HEK293 (cell line): ENCODE measurements at regions not wholly inside any gene's neighbourhood (a gene's known extent, or its start where the extent isn't known, plus 50 kb on each side); places are given as distances from the start of the nearest gene placed in this dataset.

Experiments used
- CTCF ChIA-PET: fragments of 350-600 bp; formaldehyde crosslinking; extraction: SDS; loops from one replicate; lab custom pipeline; 2021; ENCODE audit warnings: antibody characterized with exemption; lab: Yijun Ruan, JAX
- POLR2A ChIA-PET: fragments of 300-600 bp; formaldehyde crosslinking; extraction: SDS; loops from one replicate; lab custom pipeline; 2020; ENCODE audit warnings: antibody characterized with exemption, inconsistent platforms; lab: Yijun Ruan, JAX
- H3K27ac ChIP-seq: fragments of 200-500 bp; sonication (Bioruptor generic); 2 replicates; pipeline ENCODE4 v1.5.1; 2014; ENCODE audit warnings: low read depth, low read length, control low read depth, inconsistent platforms; ENCODE audit errors: extremely low read depth
- H3K36me3 ChIP-seq, 2 experiments: fragments of 200-500 bp in 1 of 2; sonication (Bioruptor generic) in 1 of 2; 1 replicate in 1 of 2; 2 replicates in 1 of 2; pipeline ENCODE4 v1.5.1; 2014 to 2017; ENCODE audit warnings: inconsistent platforms in 2 of 2, low read length in 2 of 2; ENCODE audit not compliant: control insufficient read depth in 2 of 2, insufficient read depth in 1 of 2
- H3K4me1 ChIP-seq: fragments of 200-500 bp; sonication (Bioruptor generic); 2 replicates; pipeline ENCODE4 v1.5.1; 2014; ENCODE audit warnings: mild to moderate bottlenecking, low read length, inconsistent platforms; ENCODE audit not compliant: control insufficient read depth, insufficient read depth
- H3K4me3 ChIP-seq: 2 replicates; pipeline ENCODE4 v1.5.1; 2011; ENCODE audit warnings: low read depth, mild to moderate bottlenecking, control low read depth, low read length, moderate library complexity
- H3K9me3 ChIP-seq: fragments of 200-500 bp; sonication (Bioruptor generic); 2 replicates; pipeline ENCODE4 v1.5.1; 2014; ENCODE audit warnings: low read depth, low read length, inconsistent platforms; ENCODE audit not compliant: control insufficient read depth, insufficient read depth
- GFI1B ChIP-seq: fragments of 450-650 bp; formaldehyde crosslinking; IDR thresholded peaks from 2 replicates; pipeline ENCODE4 v1.5.1; 2016; ENCODE audit warnings: missing biosample characterization, missing genetic modification characterization
- GLIS1 ChIP-seq: fragments of 450-650 bp; formaldehyde crosslinking; IDR thresholded peaks from 2 replicates; pipeline ENCODE4 v1.5.1; 2016; ENCODE audit warnings: missing biosample characterization, missing genetic modification characterization
- HOXA7 ChIP-seq: sonication (generic); formaldehyde crosslinking; IDR thresholded peaks from 2 replicates; pipeline ENCODE4 v1.8.1; 2022; ENCODE audit warnings: missing genetic modification reagents, borderline replicate concordance
- IKZF3 ChIP-seq: fragments of 450-650 bp; IDR thresholded peaks from 2 replicates; pipeline ENCODE4 v1.5.0; 2018; ENCODE audit warnings: missing biosample characterization, mild to moderate bottlenecking, missing genetic modification characterization, moderate library complexity
- KLF1 ChIP-seq: fragments of 450-650 bp; formaldehyde crosslinking; IDR thresholded peaks from 2 replicates; pipeline ENCODE4 v1.5.1; 2016; ENCODE audit warnings: missing biosample characterization, missing genetic modification characterization
- KLF7 ChIP-seq: fragments of 450-650 bp; formaldehyde crosslinking; IDR thresholded peaks from 2 replicates; pipeline ENCODE4 v1.5.1; 2016; ENCODE audit warnings: missing biosample characterization, missing genetic modification characterization, borderline replicate concordance
- MYNN ChIP-seq: fragments of 450-650 bp; formaldehyde crosslinking; IDR thresholded peaks from 2 replicates; pipeline ENCODE4 v1.5.1; 2016; ENCODE audit warnings: missing biosample characterization, missing genetic modification characterization, borderline replicate concordance
- RBAK ChIP-seq: fragments of 450-650 bp; formaldehyde crosslinking; IDR thresholded peaks from 2 replicates; pipeline ENCODE4 v1.5.1; 2016; ENCODE audit warnings: missing biosample characterization, missing genetic modification characterization
- SP2 ChIP-seq: fragments of 450-650 bp; formaldehyde crosslinking; IDR thresholded peaks from 2 replicates; pipeline ENCODE4 v1.5.1; 2016; ENCODE audit warnings: missing biosample characterization, missing genetic modification characterization
- SP3 ChIP-seq: fragments of 450-650 bp; formaldehyde crosslinking; IDR thresholded peaks from 2 replicates; pipeline ENCODE4 v1.5.1; 2016; ENCODE audit warnings: missing biosample characterization, missing genetic modification characterization
- SP7 ChIP-seq: fragments of 450-650 bp; formaldehyde crosslinking; IDR thresholded peaks from 2 replicates; pipeline ENCODE4 v1.5.1; 2016; ENCODE audit warnings: missing biosample characterization, missing genetic modification characterization
- YY1 ChIP-seq: fragments of 450-650 bp; formaldehyde crosslinking; IDR thresholded peaks from 2 replicates; pipeline ENCODE4 v1.5.1; 2018; ENCODE audit warnings: missing biosample characterization, missing genetic modification characterization
- YY2 ChIP-seq: fragments of 450-650 bp; formaldehyde crosslinking; IDR thresholded peaks from 2 replicates; pipeline ENCODE4 v1.5.1; 2016; ENCODE audit warnings: missing biosample characterization, missing genetic modification characterization
- ZBTB17 ChIP-seq: fragments of 450-650 bp; formaldehyde crosslinking; IDR thresholded peaks from 2 replicates; pipeline ENCODE4 v1.5.1; 2016; ENCODE audit warnings: missing biosample characterization, missing genetic modification characterization
- ZBTB21 ChIP-seq: fragments of 450-650 bp; formaldehyde crosslinking; IDR thresholded peaks from 2 replicates; pipeline ENCODE4 v1.5.1; 2017; ENCODE audit warnings: missing biosample characterization, missing genetic modification characterization
- ZFP41 ChIP-seq: fragments of 450-650 bp; formaldehyde crosslinking; IDR thresholded peaks from 2 replicates; pipeline ENCODE4 v1.5.1; 2016; ENCODE audit warnings: missing biosample characterization, missing genetic modification characterization, borderline replicate concordance
- ZNF121 ChIP-seq: fragments of 450-650 bp; formaldehyde crosslinking; IDR thresholded peaks from 2 replicates; pipeline ENCODE4 v1.5.1; 2016; ENCODE audit warnings: missing biosample characterization, missing genetic modification characterization
- ZNF211 ChIP-seq: fragments of 450-650 bp; formaldehyde crosslinking; IDR thresholded peaks from 2 replicates; pipeline ENCODE4 v1.5.1; 2016; ENCODE audit warnings: low read depth, missing biosample characterization, missing genetic modification characterization
- ZNF223 ChIP-seq: fragments of 450-650 bp; formaldehyde crosslinking; IDR thresholded peaks from 2 replicates; pipeline ENCODE4 v1.5.1; 2016; ENCODE audit warnings: missing biosample characterization, missing genetic modification characterization
- ZNF23 ChIP-seq: fragments of 450-650 bp; formaldehyde crosslinking; IDR thresholded peaks from 2 replicates; pipeline ENCODE4 v1.5.1; 2016; ENCODE audit warnings: missing biosample characterization, missing genetic modification characterization, borderline replicate concordance
- ZNF311 ChIP-seq: fragments of 450-650 bp; formaldehyde crosslinking; IDR thresholded peaks from 2 replicates; pipeline ENCODE4 v1.5.1; 2017; ENCODE audit warnings: missing biosample characterization, missing genetic modification characterization, borderline replicate concordance
- ZNF350 ChIP-seq: fragments of 450-650 bp; formaldehyde crosslinking; IDR thresholded peaks from 2 replicates; pipeline ENCODE4 v1.5.0; 2017; ENCODE audit warnings: missing biosample characterization, mild to moderate bottlenecking, missing genetic modification characterization
- ZNF423 ChIP-seq: fragments of 450-650 bp; formaldehyde crosslinking; IDR thresholded peaks from 2 replicates; pipeline ENCODE4 v1.5.1; 2016; ENCODE audit warnings: missing biosample characterization, missing genetic modification characterization
- ZNF473 ChIP-seq: fragments of 450-650 bp; formaldehyde crosslinking; IDR thresholded peaks from 2 replicates; pipeline ENCODE4 v1.5.1; 2017; ENCODE audit warnings: missing biosample characterization, missing genetic modification characterization
- ZNF585B ChIP-seq: fragments of 450-650 bp; formaldehyde crosslinking; IDR thresholded peaks from 2 replicates; pipeline ENCODE4 v1.5.1; 2016; ENCODE audit warnings: missing biosample characterization, missing genetic modification characterization
- ZNF596 ChIP-seq: fragments of 450-650 bp; IDR thresholded peaks from 2 replicates; pipeline ENCODE4 v1.5.0; 2018; ENCODE audit warnings: missing biosample characterization, mild to moderate bottlenecking, missing genetic modification characterization, moderate library complexity
- ZNF623 ChIP-seq: fragments of 450-650 bp; formaldehyde crosslinking; IDR thresholded peaks from 2 replicates; pipeline ENCODE4 v1.5.1; 2016; ENCODE audit warnings: missing biosample characterization, missing genetic modification characterization
- ZNF629 ChIP-seq: fragments of 450-650 bp; formaldehyde crosslinking; IDR thresholded peaks from 2 replicates; pipeline ENCODE4 v1.5.1; 2017; ENCODE audit warnings: missing biosample characterization, missing genetic modification characterization
- ZNF747 ChIP-seq: fragments of 450-650 bp; formaldehyde crosslinking; IDR thresholded peaks from 2 replicates; pipeline ENCODE4 v1.5.1; 2016; ENCODE audit warnings: missing biosample characterization, missing genetic modification characterization
- ZSCAN30 ChIP-seq: fragments of 450-650 bp; IDR thresholded peaks from 2 replicates; pipeline ENCODE4 v1.5.1; 2018; ENCODE audit warnings: missing biosample characterization, mild to moderate bottlenecking, missing genetic modification characterization, moderate library complexity
- TF ChIP-seq, protein P1 (sequence below): fragments of 450-650 bp; formaldehyde crosslinking; IDR thresholded peaks from 2 replicates; pipeline ENCODE4 v1.5.1; 2016; ENCODE audit warnings: missing biosample characterization, missing genetic modification characterization
- TF ChIP-seq, protein P2 (sequence below): fragments of 450-650 bp; formaldehyde crosslinking; conservative IDR thresholded peaks from 2 replicates; pipeline ENCODE4 v1.5.1; 2016; ENCODE audit warnings: low read depth, missing biosample characterization, missing genetic modification characterization
- TF ChIP-seq, protein P3 (sequence below): fragments of 450-650 bp; formaldehyde crosslinking; IDR thresholded peaks from 2 replicates; pipeline ENCODE4 v1.5.1; 2016; ENCODE audit warnings: missing biosample characterization, missing genetic modification characterization

DNA sequence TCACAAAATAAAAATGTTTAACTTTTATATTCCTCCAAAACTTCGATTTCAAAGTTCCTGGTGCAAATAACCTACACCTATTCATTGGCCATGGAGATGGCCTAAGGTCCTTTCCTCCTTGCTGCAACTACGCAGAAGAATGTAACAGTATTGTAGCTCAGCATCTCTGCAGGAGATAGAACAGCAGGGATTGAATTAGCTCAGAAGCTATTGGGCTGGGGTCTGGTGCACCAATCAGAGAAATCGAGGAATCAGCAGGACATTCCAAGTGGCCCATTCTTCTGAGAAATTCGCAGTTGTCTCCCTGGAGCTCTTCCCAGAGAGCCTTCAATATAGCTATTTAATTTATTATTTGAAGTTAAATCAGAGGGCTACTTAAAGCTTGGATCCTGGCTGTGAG is 560.6 kb downstream of the GATA3 start:
- Histone ChIP-seq H3K36me3 (no peaks in the 10 kb centered on the region), H3K27ac (no peak overlapping the region), H3K4me3 (no peak overlapping the region), H3K9me3 (no peaks in the 10 kb centered on the region), H3K4me1 (no peaks in the 10 kb centered on the region)
- CTCF ChIA-PET: interaction anchor here (0.9 kb wide), 1 partner anchor 10 kb away, joined by 3 read pairs; no protein-coding TSS in a partner anchor
- TF ChIP-seq HOXA7 (CRISPR knock-in tag) (no peak), ZNF311 (tag by site-specific recombination) (no peak), YY1 (tag by site-specific recombination) (no peak), ZNF473 (no peak), ZBTB17 (tag by site-specific recombination) (no peak), ZBTB21 (tag by site-specific recombination) (no peak), SP3 (tag by site-specific recombination) (no peak), SP7 (tag by site-specific recombination) (no peak), ZSCAN30 (tag by site-specific recombination) (no peak), YY2 (tag by site-specific recombination) (no peak), ZNF23 (no peak), ZNF121 (tag by site-specific recombination) (no peak), KLF1 (tag by site-specific recombination) (no peak), SP2 (tag by site-specific recombination) (no peak), GLIS1 (tag by site-specific recombination) (no peak)
- TF ChIP-seq, protein P1, sequence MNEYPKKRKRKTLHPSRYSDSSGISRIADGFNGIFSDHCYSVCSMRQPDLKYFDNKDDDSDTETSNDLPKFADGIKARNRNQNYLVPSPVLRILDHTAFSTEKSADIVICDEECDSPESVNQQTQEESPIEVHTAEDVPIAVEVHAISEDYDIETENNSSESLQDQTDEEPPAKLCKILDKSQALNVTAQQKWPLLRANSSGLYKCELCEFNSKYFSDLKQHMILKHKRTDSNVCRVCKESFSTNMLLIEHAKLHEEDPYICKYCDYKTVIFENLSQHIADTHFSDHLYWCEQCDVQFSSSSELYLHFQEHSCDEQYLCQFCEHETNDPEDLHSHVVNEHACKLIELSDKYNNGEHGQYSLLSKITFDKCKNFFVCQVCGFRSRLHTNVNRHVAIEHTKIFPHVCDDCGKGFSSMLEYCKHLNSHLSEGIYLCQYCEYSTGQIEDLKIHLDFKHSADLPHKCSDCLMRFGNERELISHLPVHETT (tag by site-specific recombination): no peak
- POLR2A ChIA-PET: no interaction called here

DNA sequence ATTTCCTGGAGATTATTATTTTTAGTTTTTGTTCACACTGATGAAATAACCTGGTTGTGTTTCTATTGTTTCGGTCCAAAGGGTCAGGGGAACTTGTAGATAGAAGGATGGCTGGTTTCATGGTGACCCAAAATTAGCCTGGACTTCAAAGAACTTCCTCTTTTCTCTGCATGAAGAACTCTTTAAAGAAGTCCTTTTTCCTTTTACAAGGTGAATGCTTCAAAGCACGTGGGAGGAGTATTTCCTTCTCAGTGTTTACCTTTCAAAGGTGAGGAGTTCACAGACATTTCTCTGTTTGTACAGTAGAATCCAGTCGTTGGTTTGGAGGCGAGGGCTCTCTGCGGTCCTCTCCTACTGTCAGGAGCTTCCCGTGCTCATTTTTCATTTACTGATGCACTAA is 561.7 kb downstream of the GATA3 start:
- POLR2A ChIA-PET: no interaction called here

DNA sequence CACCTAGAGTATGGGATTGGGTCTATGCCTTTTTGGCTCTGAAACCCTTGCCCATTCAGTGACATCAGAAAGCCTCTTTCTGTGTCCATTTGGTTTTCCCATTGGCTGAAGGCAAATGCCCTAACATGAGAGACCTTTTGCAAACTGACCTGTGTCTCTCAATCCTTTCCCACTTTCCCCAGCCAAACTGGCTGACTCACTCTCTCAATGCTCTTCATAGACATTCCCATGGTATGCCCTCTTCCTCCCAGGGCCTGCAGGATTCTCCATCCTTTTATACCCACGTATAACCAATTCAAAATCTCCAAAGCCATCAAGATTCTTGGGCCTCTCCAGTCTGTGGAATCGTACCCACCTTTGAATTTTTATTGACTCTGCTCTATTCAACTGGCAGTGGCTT is 563.3 kb downstream of the GATA3 start:
- POLR2A ChIA-PET: no interaction called here
- no peak for TF ChIP-seq MYNN (tag by site-specific recombination)
- no peak for TF ChIP-seq ZFP41 (tag by site-specific recombination)
- TF ChIP-seq ZNF223 (tag by site-specific recombination): no peak
- TF ChIP-seq IKZF3: no peak
- TF ChIP-seq, protein P2, sequence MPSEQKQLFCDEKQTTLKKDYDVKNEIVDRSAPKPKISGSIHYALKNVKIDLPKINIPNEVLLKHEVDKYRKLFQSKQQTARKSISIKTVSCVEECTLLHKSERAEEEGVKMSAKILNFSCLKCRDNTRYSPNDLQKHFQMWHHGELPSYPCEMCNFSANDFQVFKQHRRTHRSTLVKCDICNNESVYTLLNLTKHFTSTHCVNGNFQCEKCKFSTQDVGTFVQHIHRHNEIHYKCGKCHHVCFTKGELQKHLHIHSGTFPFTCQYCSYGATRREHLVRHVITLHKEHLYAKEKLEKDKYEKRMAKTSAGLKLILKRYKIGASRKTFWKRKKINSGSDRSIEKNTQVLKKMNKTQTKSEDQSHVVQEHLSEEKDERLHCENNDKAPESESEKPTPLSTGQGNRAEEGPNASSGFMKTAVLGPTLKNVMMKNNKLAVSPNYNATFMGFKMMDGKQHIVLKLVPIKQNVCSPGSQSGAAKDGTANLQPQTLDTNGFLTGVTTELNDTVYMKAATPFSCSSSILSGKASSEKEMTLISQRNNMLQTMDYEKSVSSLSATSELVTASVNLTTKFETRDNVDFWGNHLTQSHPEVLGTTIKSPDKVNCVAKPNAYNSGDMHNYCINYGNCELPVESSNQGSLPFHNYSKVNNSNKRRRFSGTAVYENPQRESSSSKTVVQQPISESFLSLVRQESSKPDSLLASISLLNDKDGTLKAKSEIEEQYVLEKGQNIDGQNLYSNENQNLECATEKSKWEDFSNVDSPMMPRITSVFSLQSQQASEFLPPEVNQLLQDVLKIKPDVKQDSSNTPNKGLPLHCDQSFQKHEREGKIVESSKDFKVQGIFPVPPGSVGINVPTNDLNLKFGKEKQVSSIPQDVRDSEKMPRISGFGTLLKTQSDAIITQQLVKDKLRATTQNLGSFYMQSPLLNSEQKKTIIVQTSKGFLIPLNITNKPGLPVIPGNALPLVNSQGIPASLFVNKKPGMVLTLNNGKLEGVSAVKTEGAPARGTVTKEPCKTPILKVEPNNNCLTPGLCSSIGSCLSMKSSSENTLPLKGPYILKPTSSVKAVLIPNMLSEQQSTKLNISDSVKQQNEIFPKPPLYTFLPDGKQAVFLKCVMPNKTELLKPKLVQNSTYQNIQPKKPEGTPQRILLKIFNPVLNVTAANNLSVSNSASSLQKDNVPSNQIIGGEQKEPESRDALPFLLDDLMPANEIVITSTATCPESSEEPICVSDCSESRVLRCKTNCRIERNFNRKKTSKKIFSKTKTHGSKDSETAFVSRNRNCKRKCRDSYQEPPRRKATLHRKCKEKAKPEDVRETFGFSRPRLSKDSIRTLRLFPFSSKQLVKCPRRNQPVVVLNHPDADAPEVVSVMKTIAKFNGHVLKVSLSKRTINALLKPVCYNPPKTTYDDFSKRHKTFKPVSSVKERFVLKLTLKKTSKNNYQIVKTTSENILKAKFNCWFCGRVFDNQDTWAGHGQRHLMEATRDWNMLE (tag by site-specific recombination): no peak
- TF ChIP-seq ZNF629 (tag by site-specific recombination): no peak
- TF ChIP-seq ZNF211 (tag by site-specific recombination): no peak

More for the DNA sequence above, 561.7 kb downstream of the GATA3 start:
- no peaks in the 10 kb centered on the region for H3K36me3 ChIP-seq
- TF ChIP-seq ZNF596 (tag by site-specific recombination): no peak
- TF ChIP-seq ZNF350 (tag by site-specific recombination): no peak
- no peak for TF ChIP-seq ZNF423 (tag by site-specific recombination)
- TF ChIP-seq GFI1B: no peak
- no peak for TF ChIP-seq RBAK (tag by site-specific recombination)
- no peak for TF ChIP-seq ZNF747
- TF ChIP-seq ZNF585B: no peak
- TF ChIP-seq, protein P3, sequence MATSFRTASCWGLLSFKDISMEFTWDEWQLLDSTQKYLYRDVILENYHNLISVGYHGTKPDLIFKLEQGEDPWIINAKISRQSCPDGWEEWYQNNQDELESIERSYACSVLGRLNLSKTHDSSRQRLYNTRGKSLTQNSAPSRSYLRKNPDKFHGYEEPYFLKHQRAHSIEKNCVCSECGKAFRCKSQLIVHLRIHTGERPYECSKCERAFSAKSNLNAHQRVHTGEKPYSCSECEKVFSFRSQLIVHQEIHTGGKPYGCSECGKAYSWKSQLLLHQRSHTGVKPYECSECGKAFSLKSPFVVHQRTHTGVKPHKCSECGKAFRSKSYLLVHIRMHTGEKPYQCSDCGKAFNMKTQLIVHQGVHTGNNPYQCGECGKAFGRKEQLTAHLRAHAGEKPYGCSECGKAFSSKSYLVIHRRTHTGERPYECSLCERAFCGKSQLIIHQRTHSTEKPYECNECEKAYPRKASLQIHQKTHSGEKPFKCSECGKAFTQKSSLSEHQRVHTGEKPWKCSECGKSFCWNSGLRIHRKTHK (tag by site-specific recombination): no peak
- no peak for TF ChIP-seq KLF7
- no peak for TF ChIP-seq ZNF623
- CTCF ChIA-PET: interaction anchor here (0.7 kb wide), 1 partner anchor 231 kb away, joined by 3 read pairs; no protein-coding TSS in a partner anchor
- H3K4me3 ChIP-seq: no peak overlapping the region
- no peak overlapping the region for H3K27ac ChIP-seq
- H3K9me3 ChIP-seq: no peaks in the 10 kb centered on the region
- no peaks in the 10 kb centered on the region for H3K4me1 ChIP-seq

More for the DNA sequence above, 563.3 kb downstream of the GATA3 start:
- H3K36me3 ChIP-seq: no peaks in the 10 kb centered on the region
- H3K9me3 ChIP-seq: no peaks in the 10 kb centered on the region
- H3K27ac ChIP-seq: no peak overlapping the region
- H3K4me3 ChIP-seq: no peak overlapping the region
- no peaks in the 10 kb centered on the region for H3K4me1 ChIP-seq
- CTCF ChIA-PET: no interaction called here
